GM23338 (cell line): ENCODE measurements at regions not wholly inside any gene's neighbourhood (a gene's known extent, or its start where the extent isn't known, plus 50 kb on each side); places are given as distances from the start of the nearest gene placed in this dataset.

Experiments used
- ATAC-seq: fragments of 200-7000 bp; cut with Tn5 transposase; 3 replicates; pipeline ENCODE4 v1.9.1; 2020
- DNase-seq: peaks from one replicate; pipeline ENCODE4 v3.0.0-alpha.2; 2015; ENCODE audit warnings: low spot score
- H2AFZ ChIP-seq: fragments of 200-600 bp; sonication (generic); 2 replicates; pipeline ENCODE4 v1.8.0; 2016; ENCODE audit warnings: antibody characterized with exemption, mild to moderate bottlenecking, moderate library complexity
- H3F3A ChIP-seq: fragments of 200-600 bp; sonication (generic); replicated peaks from 2 replicates; pipeline ENCODE4 v1.8.0; 2017; ENCODE audit warnings: antibody characterized with exemption, mixed run types, low read depth
- H3K27ac ChIP-seq: fragments of 200-600 bp; sonication (generic); 2 replicates; pipeline ENCODE4 v1.6.1; 2016; ENCODE audit warnings: low read depth
- H3K27me3 ChIP-seq: fragments of 200-600 bp; sonication (generic); 2 replicates; pipeline ENCODE4 v1.8.0; 2016; ENCODE audit warnings: mild to moderate bottlenecking, mixed run types, moderate library complexity; ENCODE audit not compliant: insufficient read depth
- H3K36me3 ChIP-seq: fragments of 200-600 bp; sonication (generic); 2 replicates; pipeline ENCODE4 v1.8.0; 2016; ENCODE audit warnings: mild to moderate bottlenecking; ENCODE audit not compliant: insufficient read depth
- H3K4me1 ChIP-seq: fragments of 200-600 bp; sonication (generic); 2 replicates; pipeline ENCODE4 v1.8.0; 2016; ENCODE audit warnings: mild to moderate bottlenecking, moderate library complexity; ENCODE audit not compliant: insufficient read depth
- H3K4me2 ChIP-seq: fragments of 200-600 bp; sonication (generic); 2 replicates; pipeline ENCODE4 v1.7.1; 2017; ENCODE audit warnings: mixed run types
- H3K4me3 ChIP-seq: fragments of 200-600 bp; sonication (generic); 2 replicates; pipeline ENCODE4 v1.6.1; 2016; ENCODE audit warnings: mixed run types
- H3K79me2 ChIP-seq: fragments of 200-600 bp; sonication (generic); replicated peaks from 2 replicates; pipeline ENCODE4 v1.8.0; 2017; ENCODE audit warnings: mild to moderate bottlenecking; ENCODE audit not compliant: insufficient read depth
- H3K9me2 ChIP-seq: fragments of 200-600 bp; sonication (generic); 2 replicates; pipeline ENCODE4 v1.8.0; 2017; ENCODE audit not compliant: insufficient read depth
- H4K20me1 ChIP-seq: fragments of 200-600 bp; sonication (generic); replicated peaks from 2 replicates; pipeline ENCODE4 v1.8.0; 2017; ENCODE audit warnings: mild to moderate bottlenecking; ENCODE audit not compliant: insufficient read depth
- H3K27ac Mint-ChIP-seq: 2 replicates; pipeline ENCODE4 v1.8.0; 2020; ENCODE audit warnings: inconsistent platforms, mild to moderate bottlenecking, moderate library complexity, mixed read lengths
- H3K27me3 Mint-ChIP-seq: 3 replicates; pipeline ENCODE4 v1.8.0; 2022; ENCODE audit warnings: low read depth, mild to moderate bottlenecking, moderate library complexity, mixed read lengths, inconsistent platforms; ENCODE audit not compliant: insufficient read depth, poor library complexity
- H3K36me3 Mint-ChIP-seq: 3 replicates; pipeline ENCODE4 v1.8.0; 2021; ENCODE audit warnings: low read depth, mild to moderate bottlenecking, inconsistent platforms, moderate library complexity, mixed read lengths
- H3K4me1 Mint-ChIP-seq: 3 replicates; pipeline ENCODE4 v1.8.0; 2020; ENCODE audit warnings: mild to moderate bottlenecking, inconsistent platforms, mixed read lengths
- H3K4me3 Mint-ChIP-seq: 3 replicates; pipeline ENCODE4 v1.8.0; 2021; ENCODE audit warnings: moderate library complexity, mild to moderate bottlenecking, inconsistent platforms, mixed read lengths
- H3K9me3 Mint-ChIP-seq: 3 replicates; pipeline ENCODE4 v1.8.0; 2020; ENCODE audit warnings: moderate library complexity, mild to moderate bottlenecking, inconsistent platforms, mixed read lengths
- CTCF ChIP-seq, 2 experiments: fragments of 200-600 bp in 1 of 2; sonication (generic) in 1 of 2; conservative IDR thresholded peaks; 2 replicates each; pipeline versions ENCODE4 v1.5.1 to v1.6.1; 2016 to 2017; ENCODE audit warnings: antibody characterized with exemption in 2 of 2, low read depth in 2 of 2, mild to moderate bottlenecking in 2 of 2, moderate library complexity in 1 of 2
- POLR2AphosphoS5 ChIP-seq: IDR thresholded peaks from 2 replicates; pipeline ENCODE4 v1.6.1; 2016; ENCODE audit warnings: antibody characterized with exemption, low read depth
- ZNF114 ChIP-seq: fragments of 250-450 bp; sonication (Bioruptor Pico); IDR thresholded peaks from 2 replicates; pipeline ENCODE4 v1.5.0; 2020; ENCODE audit warnings: mild to moderate bottlenecking, moderate library complexity
- TF ChIP-seq, protein P1 (sequence below): fragments of 250-450 bp; sonication (Bioruptor Pico); IDR thresholded peaks from 2 replicates; pipeline ENCODE4 v1.5.0; 2020; ENCODE audit warnings: mild to moderate bottlenecking, moderate library complexity

DNA sequence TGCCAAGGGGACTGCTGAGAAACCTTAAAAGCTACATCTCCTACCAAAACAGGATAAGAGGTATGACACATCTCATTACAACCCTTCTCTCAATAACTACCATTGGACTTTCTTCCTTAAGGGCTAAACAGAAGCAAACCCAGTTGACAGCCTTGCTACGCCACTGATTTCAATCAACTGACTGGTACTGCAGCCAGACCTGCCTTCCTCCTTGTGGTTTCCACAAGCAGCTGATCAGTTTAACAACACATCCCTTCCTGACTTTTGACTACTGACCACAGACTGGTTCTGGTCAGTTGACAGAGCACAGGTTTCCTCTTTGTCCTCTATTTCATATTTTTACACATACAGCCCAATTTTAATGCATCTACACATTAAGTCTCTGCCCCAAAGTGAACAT lies 108.8 kb downstream of the ADAMTS1 start:
- no peaks in the 10 kb centered on the region for H3K79me2 ChIP-seq
- H3K4me2 ChIP-seq = no peak overlapping the region
- no peak overlapping the region for H3K4me3 ChIP-seq
- no peak overlapping the region for H2AFZ ChIP-seq
- H3K27me3 Mint-ChIP-seq = peaks cover 5% of the 10 kb centered on the region
- H3K36me3 ChIP-seq = no peaks in the 10 kb centered on the region
- H3K27me3 ChIP-seq = no peaks in the 10 kb centered on the region
- no peaks in the 10 kb centered on the region for H4K20me1 ChIP-seq
- TF ChIP-seq ZNF114 (CRISPR knock-in tag) (no peak), CTCF (conservative IDR thresholded peaks at IDR 0.05; ENCODE audit: low read depth in 2 of 2) (no peak), POLR2AphosphoS5 (no peak)
- no peaks in the 10 kb centered on the region for H3F3A ChIP-seq
- no peak for DNase-seq
- H3K27ac Mint-ChIP-seq = no peak overlapping the region
- H3K9me3 Mint-ChIP-seq = no peaks in the 10 kb centered on the region
- H3K4me1 Mint-ChIP-seq = peaks cover 34% of the 10 kb centered on the region
- no peaks in the 10 kb centered on the region for H3K36me3 Mint-ChIP-seq
- no peak for ATAC-seq
- H3K27ac ChIP-seq = no peak overlapping the region
- H3K9me2 ChIP-seq = peaks cover 12% of the 10 kb centered on the region
- no peak overlapping the region for H3K4me3 Mint-ChIP-seq
- peaks cover 11% of the 10 kb centered on the region for H3K4me1 ChIP-seq

DNA sequence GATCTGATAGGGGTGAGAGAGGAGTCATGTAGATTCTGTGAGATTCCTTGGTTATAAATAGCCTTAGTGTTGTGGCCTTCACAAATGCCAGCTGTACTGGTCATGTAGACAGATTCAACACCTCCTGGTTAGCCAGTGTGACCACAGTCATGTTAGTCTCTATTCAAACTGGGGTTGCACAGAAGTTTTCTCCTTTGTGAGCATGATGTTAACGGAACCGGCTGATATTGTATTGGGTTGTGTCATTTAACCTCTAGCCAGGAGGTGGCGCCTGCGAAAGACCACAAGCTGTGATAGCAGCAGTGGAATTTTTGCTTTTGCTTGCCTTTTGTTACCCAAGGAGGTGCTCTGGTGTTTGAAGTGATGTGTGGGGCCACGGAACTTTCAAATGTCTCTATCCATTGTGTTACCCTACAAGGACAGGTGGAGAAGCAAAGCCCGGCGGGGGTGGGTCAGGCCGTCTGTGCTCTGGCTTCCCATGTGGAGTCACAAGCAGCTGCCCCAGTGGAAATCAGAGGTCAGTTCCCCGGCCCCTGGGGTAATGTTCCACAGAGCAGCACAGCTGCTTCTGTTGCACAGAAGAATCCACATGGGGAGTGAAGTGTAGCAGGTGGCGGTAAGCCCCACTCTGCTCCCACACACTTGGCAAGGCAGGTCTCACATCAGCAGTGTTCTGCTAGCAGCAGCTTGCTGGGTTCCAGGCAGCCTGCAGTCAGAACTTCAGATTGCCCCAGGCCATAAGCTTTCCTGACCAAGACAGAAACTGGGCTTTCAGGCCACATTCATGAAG lies 112.6 kb downstream of the ADAMTS1 start:
- Histone ChIP-seq H3K36me3 (no peaks in the 10 kb centered on the region), H3K9me2 (no peaks in the 10 kb centered on the region; the same call in none of the 2 replicates), H3K4me2 (no peak overlapping the region), H4K20me1 (no peaks in the 10 kb centered on the region), H3K4me1 (peaks cover 11% of the 10 kb centered on the region), H3K4me3 (no peak overlapping the region), H2AFZ (peak overlapping the region; percentile 64), H3K27me3 (no peaks in the 10 kb centered on the region), H3K79me2 (no peaks in the 10 kb centered on the region), H3F3A (no peaks in the 10 kb centered on the region), H3K27ac (no peak overlapping the region)
- Mint-ChIP-seq H3K4me1 (peaks cover 32% of the 10 kb centered on the region), H3K36me3 (no peaks in the 10 kb centered on the region), H3K27ac (no peak overlapping the region), H3K27me3 (peaks cover 5% of the 10 kb centered on the region), H3K9me3 (no peaks in the 10 kb centered on the region; the same call in 2 of the 3 replicates), H3K4me3 (no peak overlapping the region)
- peak; percentile 69 to 79 for TF ChIP-seq CTCF (conservative IDR thresholded peaks at IDR 0.05; ENCODE audit: low read depth in 2 of 2)
- TF ChIP-seq, protein P1, sequence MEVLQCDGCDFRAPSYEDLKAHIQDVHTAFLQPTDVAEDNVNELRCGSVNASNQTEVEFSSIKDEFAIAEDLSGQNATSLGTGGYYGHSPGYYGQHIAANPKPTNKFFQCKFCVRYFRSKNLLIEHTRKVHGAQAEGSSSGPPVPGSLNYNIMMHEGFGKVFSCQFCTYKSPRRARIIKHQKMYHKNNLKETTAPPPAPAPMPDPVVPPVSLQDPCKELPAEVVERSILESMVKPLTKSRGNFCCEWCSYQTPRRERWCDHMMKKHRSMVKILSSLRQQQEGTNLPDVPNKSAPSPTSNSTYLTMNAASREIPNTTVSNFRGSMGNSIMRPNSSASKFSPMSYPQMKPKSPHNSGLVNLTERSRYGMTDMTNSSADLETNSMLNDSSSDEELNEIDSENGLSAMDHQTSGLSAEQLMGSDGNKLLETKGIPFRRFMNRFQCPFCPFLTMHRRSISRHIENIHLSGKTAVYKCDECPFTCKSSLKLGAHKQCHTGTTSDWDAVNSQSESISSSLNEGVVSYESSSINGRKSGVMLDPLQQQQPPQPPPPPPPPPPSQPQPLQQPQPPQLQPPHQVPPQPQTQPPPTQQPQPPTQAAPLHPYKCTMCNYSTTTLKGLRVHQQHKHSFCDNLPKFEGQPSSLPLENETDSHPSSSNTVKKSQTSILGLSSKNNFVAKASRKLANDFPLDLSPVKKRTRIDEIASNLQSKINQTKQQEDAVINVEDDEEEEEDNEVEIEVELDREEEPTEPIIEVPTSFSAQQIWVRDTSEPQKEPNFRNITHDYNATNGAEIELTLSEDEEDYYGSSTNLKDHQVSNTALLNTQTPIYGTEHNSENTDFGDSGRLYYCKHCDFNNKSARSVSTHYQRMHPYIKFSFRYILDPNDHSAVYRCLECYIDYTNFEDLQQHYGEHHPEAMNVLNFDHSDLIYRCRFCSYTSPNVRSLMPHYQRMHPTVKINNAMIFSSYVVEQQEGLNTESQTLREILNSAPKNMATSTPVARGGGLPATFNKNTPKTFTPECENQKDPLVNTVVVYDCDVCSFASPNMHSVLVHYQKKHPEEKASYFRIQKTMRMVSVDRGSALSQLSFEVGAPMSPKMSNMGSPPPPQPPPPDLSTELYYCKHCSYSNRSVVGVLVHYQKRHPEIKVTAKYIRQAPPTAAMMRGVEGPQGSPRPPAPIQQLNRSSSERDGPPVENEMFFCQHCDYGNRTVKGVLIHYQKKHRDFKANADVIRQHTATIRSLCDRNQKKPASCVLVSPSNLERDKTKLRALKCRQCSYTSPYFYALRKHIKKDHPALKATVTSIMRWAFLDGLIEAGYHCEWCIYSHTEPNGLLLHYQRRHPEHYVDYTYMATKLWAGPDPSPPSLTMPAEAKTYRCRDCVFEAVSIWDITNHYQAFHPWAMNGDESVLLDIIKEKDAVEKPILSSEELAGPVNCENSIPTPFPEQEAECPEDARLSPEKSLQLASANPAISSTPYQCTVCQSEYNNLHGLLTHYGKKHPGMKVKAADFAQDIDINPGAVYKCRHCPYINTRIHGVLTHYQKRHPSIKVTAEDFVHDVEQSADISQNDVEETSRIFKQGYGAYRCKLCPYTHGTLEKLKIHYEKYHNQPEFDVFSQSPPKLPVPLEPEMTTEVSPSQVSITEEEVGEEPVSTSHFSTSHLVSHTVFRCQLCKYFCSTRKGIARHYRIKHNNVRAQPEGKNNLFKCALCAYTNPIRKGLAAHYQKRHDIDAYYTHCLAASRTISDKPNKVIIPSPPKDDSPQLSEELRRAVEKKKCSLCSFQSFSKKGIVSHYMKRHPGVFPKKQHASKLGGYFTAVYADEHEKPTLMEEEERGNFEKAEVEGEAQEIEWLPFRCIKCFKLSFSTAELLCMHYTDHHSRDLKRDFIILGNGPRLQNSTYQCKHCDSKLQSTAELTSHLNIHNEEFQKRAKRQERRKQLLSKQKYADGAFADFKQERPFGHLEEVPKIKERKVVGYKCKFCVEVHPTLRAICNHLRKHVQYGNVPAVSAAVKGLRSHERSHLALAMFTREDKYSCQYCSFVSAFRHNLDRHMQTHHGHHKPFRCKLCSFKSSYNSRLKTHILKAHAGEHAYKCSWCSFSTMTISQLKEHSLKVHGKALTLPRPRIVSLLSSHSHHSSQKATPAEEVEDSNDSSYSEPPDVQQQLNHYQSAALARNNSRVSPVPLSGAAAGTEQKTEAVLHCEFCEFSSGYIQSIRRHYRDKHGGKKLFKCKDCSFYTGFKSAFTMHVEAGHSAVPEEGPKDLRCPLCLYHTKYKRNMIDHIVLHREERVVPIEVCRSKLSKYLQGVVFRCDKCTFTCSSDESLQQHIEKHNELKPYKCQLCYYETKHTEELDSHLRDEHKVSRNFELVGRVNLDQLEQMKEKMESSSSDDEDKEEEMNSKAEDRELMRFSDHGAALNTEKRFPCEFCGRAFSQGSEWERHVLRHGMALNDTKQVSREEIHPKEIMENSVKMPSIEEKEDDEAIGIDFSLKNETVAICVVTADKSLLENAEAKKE (CRISPR knock-in tag) = no peak; the same call in 1 of the 2 replicates
- ATAC-seq (peak; percentile 88), DNase-seq (peak; percentile 85)
